Left ventricle myocardium inferior (tissue), 1 donor: ENCODE measurements at regions not wholly inside any gene's neighbourhood (a gene's known extent, or its start where the extent isn't known, plus 50 kb on each side); places are given as distances from the start of the nearest gene placed in this dataset.

Experiments
- DNase-seq: peaks from one replicate; pipeline ENCODE4 v3.0.0-alpha.2; 2020
- H3K27ac ChIP-seq: fragments of 200-600 bp; replicated peaks from 2 replicates; pipeline ENCODE4 v1.8.0; 2021
- H3K27me3 ChIP-seq: fragments of 200-600 bp; 2 replicates; pipeline ENCODE4 v1.8.0; 2021; ENCODE audit warnings: low read depth
- H3K36me3 ChIP-seq: fragments of 200-600 bp; 2 replicates; pipeline ENCODE4 v1.8.0; 2021
- H3K4me1 ChIP-seq: fragments of 200-600 bp; 2 replicates; pipeline ENCODE4 v1.8.0; 2021
- H3K4me3 ChIP-seq: fragments of 200-600 bp; 2 replicates; pipeline ENCODE4 v1.8.0; 2021; ENCODE audit warnings: mild to moderate bottlenecking, moderate library complexity
- H3K9me3 ChIP-seq: fragments of 200-600 bp; replicated peaks from 2 replicates; pipeline ENCODE4 v1.8.0; 2021
- intact Hi-C: fragments of 100-400 bp; cut with micrococcal nuclease; formaldehyde crosslinking; loops from one replicate; pipeline ENCODE4 v1.11.0; 2022
- TF ChIP-seq, protein P1 (sequence below): fragments of 200-600 bp; IDR thresholded peaks from 2 replicates; pipeline ENCODE4 v1.8.0; 2021; ENCODE audit warnings: antibody characterized with exemption, mild to moderate bottlenecking, borderline replicate concordance
- donor health status: DM: no; HTN: yes; CAD: no; lungs with severe emphysema.

DNA sequence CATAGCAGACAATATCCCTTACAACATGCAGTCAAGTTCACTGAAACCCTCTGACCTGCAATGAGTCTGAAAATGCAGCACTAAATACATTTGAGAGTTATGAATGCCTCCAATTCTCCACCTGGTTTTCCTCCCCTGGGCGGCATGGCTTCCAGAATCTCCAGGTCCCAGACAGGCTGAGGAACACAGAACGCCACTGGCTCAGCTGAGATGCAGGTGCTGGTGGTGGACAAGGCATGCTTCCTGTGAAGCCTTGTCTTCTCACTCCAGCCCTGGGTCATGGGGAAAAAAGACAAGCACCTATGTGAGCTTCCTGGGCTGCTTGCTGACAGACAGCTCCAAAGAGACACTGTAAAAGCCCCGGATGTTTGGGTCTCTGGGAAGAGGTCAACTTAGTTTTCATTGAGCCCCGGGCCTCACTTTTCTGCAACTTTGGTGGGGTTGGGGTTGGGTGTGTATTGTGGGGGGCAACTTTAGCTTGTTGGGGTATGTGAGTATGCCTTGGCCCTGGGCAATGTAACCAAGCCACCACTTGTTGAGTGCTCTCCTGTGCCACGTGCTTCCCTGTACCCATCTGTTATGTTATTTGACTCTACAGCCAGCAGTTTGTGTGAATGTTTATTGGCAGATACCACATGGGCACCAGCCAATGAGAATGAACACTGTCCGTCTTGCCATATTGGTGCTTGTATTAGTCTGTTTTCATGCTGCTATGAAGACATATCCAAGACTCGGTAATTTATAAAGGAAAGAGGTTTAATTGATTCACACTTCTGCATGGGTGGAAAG lies 127.8 kb downstream of the EMX2 start:
- no peaks in the 10 kb centered on the region for H3K4me1 ChIP-seq
- no peaks in the 10 kb centered on the region for H3K36me3 ChIP-seq
- H3K4me3 ChIP-seq: no peak overlapping the region
- intact Hi-C loops: no loop called here
- no peaks in the 10 kb centered on the region for H3K9me3 ChIP-seq
- TF ChIP-seq, protein P1, sequence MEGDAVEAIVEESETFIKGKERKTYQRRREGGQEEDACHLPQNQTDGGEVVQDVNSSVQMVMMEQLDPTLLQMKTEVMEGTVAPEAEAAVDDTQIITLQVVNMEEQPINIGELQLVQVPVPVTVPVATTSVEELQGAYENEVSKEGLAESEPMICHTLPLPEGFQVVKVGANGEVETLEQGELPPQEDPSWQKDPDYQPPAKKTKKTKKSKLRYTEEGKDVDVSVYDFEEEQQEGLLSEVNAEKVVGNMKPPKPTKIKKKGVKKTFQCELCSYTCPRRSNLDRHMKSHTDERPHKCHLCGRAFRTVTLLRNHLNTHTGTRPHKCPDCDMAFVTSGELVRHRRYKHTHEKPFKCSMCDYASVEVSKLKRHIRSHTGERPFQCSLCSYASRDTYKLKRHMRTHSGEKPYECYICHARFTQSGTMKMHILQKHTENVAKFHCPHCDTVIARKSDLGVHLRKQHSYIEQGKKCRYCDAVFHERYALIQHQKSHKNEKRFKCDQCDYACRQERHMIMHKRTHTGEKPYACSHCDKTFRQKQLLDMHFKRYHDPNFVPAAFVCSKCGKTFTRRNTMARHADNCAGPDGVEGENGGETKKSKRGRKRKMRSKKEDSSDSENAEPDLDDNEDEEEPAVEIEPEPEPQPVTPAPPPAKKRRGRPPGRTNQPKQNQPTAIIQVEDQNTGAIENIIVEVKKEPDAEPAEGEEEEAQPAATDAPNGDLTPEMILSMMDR: no peak
- DNase-seq: no peak
- no peak overlapping the region for H3K27ac ChIP-seq
- peaks cover 53% of the 10 kb centered on the region for H3K27me3 ChIP-seq

DNA sequence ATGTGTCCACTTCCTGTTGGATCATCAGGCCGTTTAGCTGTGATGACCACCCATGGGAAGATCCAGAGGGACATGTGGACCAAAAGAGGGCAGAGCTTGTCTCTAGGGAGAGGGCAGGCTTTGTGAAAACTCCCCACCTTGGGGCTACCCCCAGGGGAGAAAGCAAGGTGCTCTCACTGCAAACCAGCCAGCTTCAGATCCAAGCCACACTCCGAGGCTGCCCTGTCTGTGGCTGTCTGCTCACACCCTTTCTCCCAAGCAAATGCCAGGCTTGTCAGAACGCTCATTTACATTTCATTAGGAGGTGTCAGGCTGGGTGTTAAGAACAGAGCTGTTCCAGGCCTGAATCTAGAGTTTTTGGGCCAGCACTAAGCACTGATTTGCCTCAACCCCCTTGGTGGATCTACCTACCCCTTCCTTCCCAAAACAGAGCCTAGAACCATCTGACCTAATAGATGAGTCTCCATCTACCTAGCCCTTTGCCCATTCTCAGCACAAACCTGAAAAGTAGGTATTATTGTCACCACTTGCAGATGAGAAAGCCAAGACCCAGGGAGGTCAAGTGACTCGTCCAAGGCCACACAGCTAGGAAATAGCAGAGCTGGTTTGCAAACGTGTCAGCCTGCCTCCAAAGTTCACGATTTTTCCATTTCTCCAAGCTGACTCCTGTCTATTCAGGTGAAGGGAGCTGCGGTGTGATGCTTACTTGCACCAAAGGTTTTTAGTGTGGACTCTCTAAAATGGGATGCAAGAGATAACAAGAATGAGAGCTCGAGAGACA lies 130.9 kb downstream of the EMX2 start:
- TF ChIP-seq, protein P1: no peak
- H3K27me3 ChIP-seq: peaks cover 52% of the 10 kb centered on the region
- no peaks in the 10 kb centered on the region for H3K36me3 ChIP-seq
- no peak overlapping the region for H3K27ac ChIP-seq
- intact Hi-C loops: no loop called here
- H3K9me3 ChIP-seq: peaks cover 4% of the 10 kb centered on the region
- no peaks in the 10 kb centered on the region for H3K4me1 ChIP-seq
- no peak overlapping the region for H3K4me3 ChIP-seq
- no peak for DNase-seq

DNA sequence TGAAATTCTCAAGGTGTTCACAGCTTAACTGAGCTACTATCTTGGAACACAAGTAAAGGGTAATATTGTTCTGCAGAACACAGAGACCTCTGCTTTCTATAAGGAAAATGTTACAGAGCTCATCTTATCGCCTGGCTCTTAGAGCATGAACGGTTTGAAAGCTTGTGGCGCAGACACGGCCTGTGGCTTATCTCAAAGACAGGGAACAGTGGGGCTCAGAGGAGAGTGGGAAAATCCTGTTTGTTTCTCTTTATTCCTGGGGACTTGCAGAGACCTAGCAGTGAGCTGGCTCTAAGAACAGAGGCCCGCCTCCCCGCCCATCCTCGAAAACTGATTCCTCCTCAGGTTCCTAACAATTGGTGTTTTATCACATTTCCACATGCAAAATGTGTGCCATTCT lies 131.7 kb downstream of the EMX2 start:
- intact Hi-C loops: no loop called here
- DNase-seq: no peak
- Histone ChIP-seq H3K9me3 (peaks cover 4% of the 10 kb centered on the region), H3K4me1 (no peaks in the 10 kb centered on the region), H3K4me3 (no peak overlapping the region), H3K27me3 (peaks cover 54% of the 10 kb centered on the region), H3K36me3 (no peaks in the 10 kb centered on the region), H3K27ac (no peak overlapping the region)
- TF ChIP-seq, protein P1: no peak

DNA sequence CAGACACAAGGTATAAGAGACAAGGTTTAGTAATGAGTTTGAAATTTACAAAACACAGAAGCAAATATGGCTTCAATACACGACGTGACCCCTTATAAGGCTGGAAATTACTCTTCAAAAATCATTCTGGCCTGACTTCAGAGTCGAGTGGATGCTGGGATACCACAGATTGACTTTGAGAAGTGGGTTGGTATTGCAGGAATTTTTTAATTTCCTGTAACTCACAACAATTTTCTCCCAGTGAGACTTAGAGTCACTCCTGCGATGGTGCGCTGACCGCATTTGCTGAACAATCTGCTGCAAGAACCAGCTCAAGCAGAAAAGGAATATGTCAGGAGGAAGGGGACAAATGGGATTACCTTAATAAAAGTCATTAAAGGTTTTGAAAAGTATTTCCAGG lies 132.1 kb downstream of the EMX2 start:
- no peaks in the 10 kb centered on the region for H3K4me1 ChIP-seq
- peaks cover 56% of the 10 kb centered on the region for H3K27me3 ChIP-seq
- H3K4me3 ChIP-seq: no peak overlapping the region
- peaks cover 4% of the 10 kb centered on the region for H3K9me3 ChIP-seq
- intact Hi-C loops: no loop called here
- DNase-seq: no peak
- TF ChIP-seq, protein P1: no peak
- H3K27ac ChIP-seq: no peak overlapping the region
- H3K36me3 ChIP-seq: no peaks in the 10 kb centered on the region

DNA sequence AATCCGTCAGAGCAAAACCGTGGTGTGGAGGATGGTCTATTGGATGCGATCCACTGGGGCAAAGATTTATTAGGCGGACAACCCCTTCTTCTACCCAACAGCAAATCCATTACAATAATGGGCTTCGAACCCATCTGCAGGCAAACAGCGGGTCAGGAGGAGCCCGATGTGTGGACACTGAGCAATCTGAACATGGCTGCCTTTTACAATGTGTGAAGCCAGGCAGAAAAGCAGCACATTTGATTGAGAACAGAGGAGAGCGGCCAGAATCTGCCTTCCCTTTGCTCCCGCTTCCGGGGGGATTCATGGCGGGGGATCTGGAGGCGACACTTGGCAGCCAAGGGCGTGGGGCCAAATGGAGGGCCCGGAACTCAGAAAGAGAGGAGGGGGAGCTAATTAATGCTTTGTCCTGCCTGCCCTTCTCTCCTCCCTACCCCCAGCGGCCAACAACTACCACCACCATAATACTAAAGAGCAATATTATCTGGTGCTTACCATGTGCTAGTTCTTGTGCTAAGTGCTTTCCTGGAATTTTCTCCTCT lies 133.0 kb downstream of the EMX2 start:
- Histone ChIP-seq H3K36me3 (no peaks in the 10 kb centered on the region), H3K27me3 (peaks cover 60% of the 10 kb centered on the region), H3K27ac (no peak overlapping the region), H3K4me1 (no peaks in the 10 kb centered on the region), H3K4me3 (no peak overlapping the region), H3K9me3 (peaks cover 4% of the 10 kb centered on the region)
- DNase-seq: no peak
- intact Hi-C loops: no loop called here
- TF ChIP-seq, protein P1: no peak
